DMS 273 treated with DMSO at 0.1 percent for 48 hours (cell line): ENCODE measurements at regions not wholly inside any gene's neighbourhood (a gene's known extent, or its start where the extent isn't known, plus 50 kb on each side); places are given as distances from the start of the nearest gene placed in this dataset.

Experiments used
- DNase-seq: peaks from one replicate; lab custom pipeline; 2025; lab: John Stamatoyannopoulos, UW

GRCh38 chr14:42224053-42224888 is 617.6 kb downstream of the LRFN5 start:
- peak; percentile 47 for DNase-seq

- DNase-seq, result peak; percentile 97
Observed at GRCh38 chr14:42222924-42223471, 616.3 kb downstream of the LRFN5 start.

- no peak for DNase-seq
Observed at GRCh38 chr14:42214981-42215491, 608.4 kb downstream of the LRFN5 start.

GRCh38 chr14:42200957-42201356 is 594.3 kb downstream of the LRFN5 start:
- DNase-seq, result no peak

- DNase-seq, result no peak
Observed at GRCh38 chr14:42198010-42198409, 591.3 kb downstream of the LRFN5 start.

DNA sequence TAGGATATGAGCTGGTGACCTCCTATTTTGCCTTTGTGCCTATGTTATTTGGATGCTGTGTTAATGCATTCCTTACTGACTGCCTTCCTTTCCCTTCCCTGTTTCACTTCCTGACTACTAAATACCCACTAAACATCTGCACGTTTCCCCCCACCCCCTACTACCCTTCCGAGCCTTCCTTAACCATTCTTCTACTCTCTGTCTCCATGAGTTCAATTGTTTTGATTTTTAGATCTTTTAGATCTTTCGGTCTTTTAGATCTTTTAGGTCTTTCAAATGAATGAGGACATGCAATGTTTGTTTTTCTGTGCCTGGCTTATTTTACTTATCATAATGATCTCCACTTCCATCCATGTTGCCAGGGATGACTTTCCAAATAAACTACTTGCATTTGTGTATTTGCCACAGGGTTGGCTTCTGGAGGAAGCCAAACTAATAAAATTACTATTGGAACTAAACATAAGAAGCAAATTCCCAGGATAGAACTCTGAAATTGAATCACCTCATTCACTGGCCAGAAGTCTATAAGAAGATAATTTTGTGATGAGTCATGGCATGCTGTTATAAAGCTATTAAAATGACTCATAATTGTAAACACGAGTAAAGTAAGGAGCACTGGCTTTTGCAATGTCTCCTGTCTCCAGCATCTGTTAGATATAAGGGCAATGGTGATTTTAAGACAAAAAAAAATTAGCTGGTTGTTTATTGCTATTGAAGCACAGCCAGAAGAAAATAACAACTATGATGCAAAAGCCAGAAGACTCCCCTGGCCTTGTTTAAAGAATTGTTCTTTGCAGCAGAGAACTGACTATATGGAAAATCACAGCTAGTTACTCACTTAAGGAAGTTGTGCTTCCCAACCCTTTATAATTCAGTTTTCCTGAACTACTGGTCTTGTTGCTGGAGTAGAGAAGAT is 586.3 kb downstream of the LRFN5 start:
- peak; percentile 64 for DNase-seq

- DNase-seq, result no peak
Observed at GRCh38 chr14:42190744-42191143, 584.1 kb downstream of the LRFN5 start.

- no peak for DNase-seq
Observed at GRCh38 chr14:42187846-42188245, 581.2 kb downstream of the LRFN5 start.

GRCh38 chr14:42185718-42186117 is 579.0 kb downstream of the LRFN5 start:
- DNase-seq, result no peak

GRCh38 chr14:42174357-42174756 is 567.7 kb downstream of the LRFN5 start:
- no peak for DNase-seq

GRCh38 chr14:42173206-42173605 is 566.5 kb downstream of the LRFN5 start:
- DNase-seq, result no peak

- DNase-seq, result no peak
Observed at GRCh38 chr14:42172304-42172703, 565.6 kb downstream of the LRFN5 start.

GRCh38 chr14:42163136-42163535 is 556.5 kb downstream of the LRFN5 start:
- DNase-seq, result peak; percentile 63

DNA sequence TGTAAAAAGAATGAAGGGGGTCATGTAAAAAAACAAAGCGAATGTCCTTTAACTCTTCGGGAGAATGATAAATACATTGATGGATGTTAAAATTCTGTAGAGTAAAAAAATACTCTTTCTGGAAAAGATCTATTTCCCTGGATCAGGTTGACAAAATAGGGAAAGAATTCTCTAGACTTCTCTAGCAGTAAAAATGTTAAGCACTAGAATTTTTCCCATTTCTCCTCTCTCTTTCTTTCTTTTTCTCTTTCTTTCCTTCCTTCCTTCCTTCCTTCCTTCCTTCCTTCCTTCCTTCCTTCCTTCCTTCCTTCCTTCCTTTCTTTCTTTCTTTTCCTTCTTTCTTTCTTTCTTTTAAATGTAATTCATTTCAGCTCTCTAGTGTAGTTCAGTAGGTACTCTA is 552.5 kb downstream of the LRFN5 start:
- no peak for DNase-seq

GRCh38 chr14:42149609-42150261 is 543.1 kb downstream of the LRFN5 start:
- no peak for DNase-seq

DNA sequence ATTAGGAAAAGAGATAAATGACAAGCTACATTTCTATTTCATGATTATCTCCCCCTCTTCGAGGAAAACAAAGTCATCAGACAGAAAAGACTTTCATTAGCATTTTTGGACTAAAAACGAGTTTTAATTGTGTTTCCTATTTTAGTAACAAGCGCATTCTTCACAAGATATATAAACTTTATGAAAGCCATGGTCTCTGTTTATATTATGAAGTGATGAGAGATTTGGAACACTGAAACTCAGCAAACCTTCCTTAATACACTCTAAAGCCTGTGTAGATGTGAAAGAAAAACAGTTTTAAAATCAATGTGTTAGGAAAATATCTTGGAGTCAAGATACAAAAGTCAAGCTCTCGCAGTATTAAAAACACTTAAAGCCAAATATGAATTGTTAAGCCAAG is 539.1 kb downstream of the LRFN5 start:
- no peak for DNase-seq

DNA sequence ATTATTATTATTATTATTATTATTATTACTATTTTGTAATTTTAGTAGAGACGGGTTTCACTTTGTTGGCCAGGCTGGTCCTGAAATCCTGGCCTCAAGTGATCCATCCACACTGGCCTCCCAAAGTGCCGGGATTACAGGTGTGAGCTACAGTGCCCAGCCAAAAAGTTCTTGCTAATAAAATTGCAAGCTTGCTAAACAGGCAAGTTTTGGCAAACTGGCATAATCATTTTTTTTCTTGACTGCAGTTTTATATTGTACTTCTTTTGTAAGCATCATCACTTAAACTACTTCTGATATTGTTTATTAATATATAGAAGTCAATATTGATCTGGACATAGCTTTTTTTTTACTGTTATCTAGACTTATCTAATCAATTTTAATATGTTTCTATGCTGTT is 536.4 kb downstream of the LRFN5 start:
- no peak for DNase-seq

DNA sequence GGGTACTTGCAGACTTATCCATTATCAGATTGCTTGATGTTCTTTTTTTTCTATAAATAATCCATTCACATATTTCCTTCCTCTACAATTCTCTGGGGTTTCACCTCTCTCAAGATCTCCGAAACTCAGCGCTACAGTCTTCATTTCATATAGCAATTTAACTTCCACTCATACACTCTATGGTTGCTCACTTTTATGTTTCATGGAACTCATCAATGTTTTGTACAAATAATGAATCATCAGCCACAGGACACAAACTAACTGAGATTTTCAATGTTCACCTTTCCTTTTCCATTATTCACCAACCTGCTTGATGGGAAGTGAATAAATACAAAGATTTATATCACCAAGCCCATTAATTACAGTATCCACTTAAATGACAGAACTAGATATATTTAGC is 534.7 kb downstream of the LRFN5 start:
- DNase-seq, result no peak

- DNase-seq, result no peak
Observed at GRCh38 chr14:42140831-42141279, 534.2 kb downstream of the LRFN5 start.

- DNase-seq, result no peak
Observed at GRCh38 chr14:42140001-42140400, 533.3 kb downstream of the LRFN5 start.

DNA sequence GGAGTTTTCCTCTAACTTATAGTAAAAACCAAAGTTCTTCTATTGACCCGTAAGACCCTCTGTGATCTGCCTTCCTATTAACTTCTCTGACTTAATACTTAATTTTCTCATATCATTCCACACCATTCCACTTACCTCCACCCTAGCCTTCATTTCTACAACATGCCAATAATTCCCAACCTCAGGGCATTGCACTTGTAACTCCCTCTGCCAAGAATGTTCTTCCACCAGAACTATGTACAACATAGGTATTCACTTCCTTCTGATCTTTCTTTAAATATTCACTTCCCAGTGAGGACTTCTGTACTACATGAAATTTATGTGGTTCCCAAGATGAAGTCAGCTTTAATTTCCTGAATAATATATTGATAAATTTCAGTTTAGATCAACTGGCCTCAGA is 531.7 kb downstream of the LRFN5 start:
- no peak for DNase-seq

GRCh38 chr14:42130815-42131214 is 524.1 kb downstream of the LRFN5 start:
- no peak for DNase-seq
